ENCODE measurements at regions not wholly inside any gene's neighbourhood (a gene's known extent, or its start where the extent isn't known, plus 50 kb on each side); places are given as distances from the start of the nearest gene placed in this dataset.

- dilution Hi-C loops (cut with HindIII; ENCODE audit: low sequenced_read_pairs, unreplicated experiment): no loop called here
- peaks cover 25% of the 10 kb centered on the region for H3K27me3 ChIP-seq (ENCODE audit: control insufficient read depth, insufficient read depth, low read length)
- no peaks in the 10 kb centered on the region for H3K79me1 ChIP-seq (ENCODE audit: low read depth in 1 of 2, low read length in 2 of 2)
- BruUV-seq (replicated peaks): no TSS peak
- WGBS, 2 experiments (ENCODE audit: extremely low coverage in 2 of 2, insufficient read length in 1 of 2): no CpG with 5 or more reads among the region's 8 CpGs
- H3K18ac ChIP-seq (ENCODE audit: low read depth, low read length): no peak overlapping the region
- no peak overlapping the region for H3K4me3 ChIP-seq (ENCODE audit: insufficient read depth, low read depth, low read length)
- in situ Hi-C loops (cut with MboI; ENCODE audit: low sequenced_read_pairs): no loop called here
- H2BK20ac ChIP-seq (ENCODE audit: low read depth, low read length): no peak overlapping the region
- H3K27ac ChIP-seq (ENCODE audit: insufficient read depth, low read length): no peak overlapping the region
- H4K8ac ChIP-seq (ENCODE audit: low read depth in 2 of 2, low read length in 2 of 2): no peak overlapping the region
- H3K23ac ChIP-seq (ENCODE audit: low read depth, low read length): no peak overlapping the region
- H3K56ac ChIP-seq (ENCODE audit: extremely low read depth, insufficient read depth, low read length): no peak overlapping the region
- CTCF ChIA-PET: interaction anchor here (0.6 kb wide), 1 partner anchor 496 kb away, joined by 3 read pairs; no protein-coding TSS in a partner anchor
- no peaks in the 10 kb centered on the region for H3K9me1 ChIP-seq (ENCODE audit: insufficient read depth, low read length)
- no peak overlapping the region for H4K91ac ChIP-seq (ENCODE audit: insufficient read depth, low read depth, low read length)
- DNase-seq (no peak), ATAC-seq (ENCODE audit: low read depth) (no peak)
- no peak for TF ChIP-seq BHLHE40 (IDR thresholded peaks at IDR 0.05; ENCODE audit: low read depth, low read length)
- no peak for TF ChIP-seq RAD21 (IDR thresholded peaks at IDR 0.05; ENCODE audit: low read length)
- no peak for TF ChIP-seq MAZ (IDR thresholded peaks at IDR 0.05; ENCODE audit: borderline replicate concordance, low read depth, low read length)
- no peak for TF ChIP-seq CHD1 (IDR thresholded peaks at IDR 0.05; ENCODE audit: low read depth, low read length)
- no peak for TF ChIP-seq RCOR1 (IDR thresholded peaks at IDR 0.05; ENCODE audit: insufficient replicate concordance, low read length)
- TF ChIP-seq ELK1 (IDR thresholded peaks at IDR 0.05; ENCODE audit: borderline replicate concordance, low read depth, low read length): no peak
- no peak for TF ChIP-seq MXI1 (IDR thresholded peaks at IDR 0.05; ENCODE audit: borderline replicate concordance, low read depth, low read length)
- no peak for TF ChIP-seq RFX5 (IDR thresholded peaks at IDR 0.05; ENCODE audit: low read depth, low read length)
- TF ChIP-seq NFE2L2 (IDR thresholded peaks at IDR 0.05; ENCODE audit: low read depth, low read length): no peak
- TF ChIP-seq POLR2A (IDR thresholded peaks at IDR 0.05; ENCODE audit: low read depth, low read length): no peak
- no peak for TF ChIP-seq CEBPB (IDR thresholded peaks at IDR 0.05; ENCODE audit: low read depth, low read length)
- TF ChIP-seq CTCF (conservative IDR thresholded peaks at IDR 0.05; ENCODE audit: low read depth, low read length): no peak
- no peak for TF ChIP-seq FOS (IDR thresholded peaks at IDR 0.05; ENCODE audit: low read depth, low read length)
- no peak for TF ChIP-seq MAFK (IDR thresholded peaks at IDR 0.05; ENCODE audit: low read depth, low read length)
- no peak for TF ChIP-seq SMC3 (IDR thresholded peaks at IDR 0.05; ENCODE audit: low read depth, low read length)
- no peak for TF ChIP-seq USF2 (IDR thresholded peaks at IDR 0.05; ENCODE audit: low read depth, low read length)
- no peak overlapping the region for H2BK15ac ChIP-seq (ENCODE audit: low read depth, low read length)
- no peak overlapping the region for H3K14ac ChIP-seq (replicated peaks; ENCODE audit: low read depth, low read length)
- H2AFZ ChIP-seq (replicated peaks; ENCODE audit: low read length, poor library complexity): no peak overlapping the region
- H2BK120ac ChIP-seq (ENCODE audit: low read depth, low read length): no peak overlapping the region
- H3K9me3 ChIP-seq (ENCODE audit: control insufficient read depth, insufficient read depth, low read length): no peaks in the 10 kb centered on the region
- no peak overlapping the region for H3K9ac ChIP-seq (ENCODE audit: low read depth, low read length)
- H2AK9ac ChIP-seq (replicated peaks; ENCODE audit: low read depth, low read length, poor library complexity): no peak overlapping the region
- H3K4me1 ChIP-seq (ENCODE audit: control insufficient read depth, insufficient read depth, low read length): no peaks in the 10 kb centered on the region
- H3K4ac ChIP-seq (ENCODE audit: low read depth, low read length): no peak overlapping the region
- intact Hi-C loops (cut with micrococcal nuclease): no loop called here
- no peak overlapping the region for H2BK5ac ChIP-seq (ENCODE audit: low read depth, low read length, poor library complexity, severe bottlenecking)
- H2AK5ac ChIP-seq (ENCODE audit: low read depth, low read length): no peak overlapping the region
- POLR2A ChIA-PET (ENCODE audit: unreplicated experiment): no interaction called here
- H3K4me2 ChIP-seq (ENCODE audit: low read depth, low read length): no peak overlapping the region
- no peak overlapping the region for H4K5ac ChIP-seq (ENCODE audit: low read depth, low read length)
- H3K36me3 ChIP-seq (ENCODE audit: control insufficient read depth, insufficient read depth, low read length): no peaks in the 10 kb centered on the region
- no peaks in the 10 kb centered on the region for H4K20me1 ChIP-seq (ENCODE audit: insufficient read depth, low read length)
Measured at GRCh38 chr5:71972777-71973473, 134.3 kb upstream of the MAP1B start.

Measured in IMR-90 (cell line).